ENCODE measurements at regions not wholly inside any gene's neighbourhood (a gene's known extent, or its start where the extent isn't known, plus 50 kb on each side); places are given as distances from the start of the nearest gene placed in this dataset.

DNA sequence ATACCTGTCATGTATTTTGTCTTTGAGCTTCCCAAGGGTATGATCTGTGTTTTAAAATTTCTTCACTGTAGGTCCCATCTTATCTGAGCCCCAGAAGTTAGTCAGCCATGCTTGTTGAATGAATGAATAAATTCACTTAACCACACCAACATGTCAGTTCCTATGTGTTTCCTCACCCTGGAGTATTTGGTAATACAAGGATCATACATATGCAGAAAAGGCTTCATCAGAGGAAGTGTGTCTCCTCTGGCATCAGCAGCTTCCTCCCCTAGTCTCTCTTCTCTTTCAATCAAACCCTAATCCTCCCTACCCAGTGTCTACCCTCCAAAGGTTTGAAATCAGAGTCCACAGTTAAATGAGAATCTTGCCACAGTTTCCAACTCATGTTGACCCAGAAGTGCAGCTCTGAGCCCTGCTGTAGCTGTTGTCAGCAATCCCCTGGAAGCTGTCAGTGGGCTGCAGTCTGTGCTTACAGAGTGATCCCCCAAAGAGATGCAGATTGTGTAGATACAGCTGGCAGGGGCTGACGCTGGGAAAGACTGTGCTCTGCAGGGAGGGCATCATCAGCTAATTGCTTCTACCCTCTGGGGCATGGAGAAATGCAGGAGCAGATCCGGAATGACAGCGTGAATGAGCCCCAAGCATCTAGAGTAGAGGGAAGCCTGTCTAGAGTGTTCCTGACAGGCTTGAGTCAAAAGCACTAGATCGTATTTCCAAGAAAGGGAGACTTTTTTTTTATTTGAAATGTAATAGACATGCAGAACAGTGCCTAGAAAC is 105.0 kb upstream of the WDR11 start:
- intact Hi-C loops (cut with DNase I, micrococcal nuclease), result no loop called here
- TF ChIP-seq, protein P1, sequence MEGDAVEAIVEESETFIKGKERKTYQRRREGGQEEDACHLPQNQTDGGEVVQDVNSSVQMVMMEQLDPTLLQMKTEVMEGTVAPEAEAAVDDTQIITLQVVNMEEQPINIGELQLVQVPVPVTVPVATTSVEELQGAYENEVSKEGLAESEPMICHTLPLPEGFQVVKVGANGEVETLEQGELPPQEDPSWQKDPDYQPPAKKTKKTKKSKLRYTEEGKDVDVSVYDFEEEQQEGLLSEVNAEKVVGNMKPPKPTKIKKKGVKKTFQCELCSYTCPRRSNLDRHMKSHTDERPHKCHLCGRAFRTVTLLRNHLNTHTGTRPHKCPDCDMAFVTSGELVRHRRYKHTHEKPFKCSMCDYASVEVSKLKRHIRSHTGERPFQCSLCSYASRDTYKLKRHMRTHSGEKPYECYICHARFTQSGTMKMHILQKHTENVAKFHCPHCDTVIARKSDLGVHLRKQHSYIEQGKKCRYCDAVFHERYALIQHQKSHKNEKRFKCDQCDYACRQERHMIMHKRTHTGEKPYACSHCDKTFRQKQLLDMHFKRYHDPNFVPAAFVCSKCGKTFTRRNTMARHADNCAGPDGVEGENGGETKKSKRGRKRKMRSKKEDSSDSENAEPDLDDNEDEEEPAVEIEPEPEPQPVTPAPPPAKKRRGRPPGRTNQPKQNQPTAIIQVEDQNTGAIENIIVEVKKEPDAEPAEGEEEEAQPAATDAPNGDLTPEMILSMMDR (IDR thresholded peaks at IDR 0.05), result no peak
- Histone ChIP-seq H3K4me3 (no peak overlapping the region), H3K9me3 (no peaks in the 10 kb centered on the region), H3K36me3 (ENCODE audit: low read depth) (no peaks in the 10 kb centered on the region), H3K4me1 (ENCODE audit: low read depth) (no peaks in the 10 kb centered on the region)
- DNase-seq, result no peak
- no peak for ATAC-seq

DNA sequence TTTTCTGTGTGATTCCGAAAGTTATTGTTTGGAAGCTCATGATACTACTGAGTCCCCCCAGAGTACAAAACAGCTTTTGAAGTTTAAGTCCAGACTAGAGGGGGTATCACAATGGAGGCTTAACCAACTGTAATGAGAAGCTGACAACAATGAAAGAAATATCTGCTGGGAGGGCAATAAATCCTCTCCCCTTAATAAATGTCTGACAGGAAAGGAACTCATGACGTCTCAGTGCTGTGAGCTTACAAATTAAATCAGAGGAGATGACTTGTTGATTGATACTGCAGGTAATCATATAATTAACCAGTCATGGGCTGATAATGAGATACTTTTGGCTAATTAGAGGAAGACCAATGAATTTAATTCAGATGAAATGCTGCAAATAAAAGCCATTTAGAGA is 102.6 kb upstream of the WDR11 start:
- TF ChIP-seq, protein P1 (IDR thresholded peaks at IDR 0.05), result no peak
- Histone ChIP-seq H3K9me3 (no peaks in the 10 kb centered on the region), H3K36me3 (ENCODE audit: low read depth) (no peaks in the 10 kb centered on the region), H3K4me3 (no peak overlapping the region), H3K4me1 (ENCODE audit: low read depth) (no peaks in the 10 kb centered on the region)
- no peak for DNase-seq
- intact Hi-C loops (cut with DNase I, micrococcal nuclease), result no loop called here
- no peak for ATAC-seq

DNA sequence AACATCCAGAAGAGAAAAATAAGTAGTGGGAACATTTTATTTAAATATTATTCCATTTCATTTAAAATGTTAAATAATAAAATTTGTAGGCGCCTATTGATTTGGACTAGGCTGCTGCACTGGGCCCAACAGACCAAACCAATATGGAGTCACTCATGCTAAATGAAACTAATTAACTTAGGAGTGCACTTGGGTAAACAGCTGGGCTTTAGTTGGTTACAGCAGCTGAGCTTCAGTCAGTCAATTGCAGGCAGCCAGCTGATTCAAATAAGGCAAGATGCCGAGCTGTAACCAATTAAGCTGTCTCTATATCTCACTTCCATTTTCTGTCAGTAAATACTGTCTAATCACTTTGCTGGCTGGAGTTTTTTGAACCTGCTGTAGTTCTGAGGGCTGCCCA is 102.1 kb upstream of the WDR11 start:
- Histone ChIP-seq H3K36me3 (ENCODE audit: low read depth) (no peaks in the 10 kb centered on the region), H3K4me3 (no peak overlapping the region), H3K9me3 (no peaks in the 10 kb centered on the region), H3K4me1 (ENCODE audit: low read depth) (no peaks in the 10 kb centered on the region)
- intact Hi-C loops (cut with DNase I, micrococcal nuclease), result no loop called here
- DNase-seq (no peak), ATAC-seq (no peak)
- TF ChIP-seq, protein P1 (IDR thresholded peaks at IDR 0.05), result no peak

DNA sequence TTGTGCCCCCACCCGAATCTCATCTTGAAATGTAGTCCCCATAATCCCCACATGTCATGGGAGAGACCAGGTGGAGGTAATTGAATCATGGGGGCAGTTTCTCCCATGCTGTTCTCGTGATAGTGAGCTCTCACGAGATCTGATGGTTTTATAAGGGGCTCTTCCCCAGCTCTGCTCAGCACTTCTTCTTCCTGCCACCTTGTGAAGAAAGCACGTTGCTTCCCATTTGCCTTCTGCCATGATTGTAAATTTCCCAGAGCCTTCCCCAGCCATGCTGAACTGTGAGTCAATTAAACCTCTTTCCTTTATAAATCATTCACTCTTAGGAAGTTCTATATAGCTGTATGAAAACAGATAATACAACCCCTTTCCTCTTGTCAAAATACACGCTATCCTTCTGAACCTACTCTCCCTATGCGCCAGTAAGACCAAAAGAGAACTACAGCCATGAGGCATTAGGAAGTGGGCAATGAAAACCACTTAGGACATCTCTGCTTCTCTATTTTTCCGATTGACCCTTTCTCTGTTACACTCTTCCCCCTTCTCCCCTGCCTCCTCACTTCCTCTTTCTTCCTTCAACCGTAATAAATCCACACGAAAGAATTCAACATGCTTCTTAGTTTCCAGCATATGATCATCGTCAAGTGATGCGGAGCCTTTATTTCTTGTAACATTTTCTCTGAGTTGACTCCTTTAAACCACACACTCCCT is 101.2 kb upstream of the WDR11 start:
- DNase-seq (peak in 1 of 3 donors; percentile 9), ATAC-seq (peak; percentile 33)
- Histone ChIP-seq H3K4me1 (ENCODE audit: low read depth) (no peaks in the 10 kb centered on the region), H3K36me3 (ENCODE audit: low read depth) (no peaks in the 10 kb centered on the region), H3K4me3 (no peak overlapping the region), H3K9me3 (no peaks in the 10 kb centered on the region)
- TF ChIP-seq, protein P1 (IDR thresholded peaks at IDR 0.05), result no peak
- intact Hi-C loops (cut with DNase I, micrococcal nuclease), result no loop called here

DNA sequence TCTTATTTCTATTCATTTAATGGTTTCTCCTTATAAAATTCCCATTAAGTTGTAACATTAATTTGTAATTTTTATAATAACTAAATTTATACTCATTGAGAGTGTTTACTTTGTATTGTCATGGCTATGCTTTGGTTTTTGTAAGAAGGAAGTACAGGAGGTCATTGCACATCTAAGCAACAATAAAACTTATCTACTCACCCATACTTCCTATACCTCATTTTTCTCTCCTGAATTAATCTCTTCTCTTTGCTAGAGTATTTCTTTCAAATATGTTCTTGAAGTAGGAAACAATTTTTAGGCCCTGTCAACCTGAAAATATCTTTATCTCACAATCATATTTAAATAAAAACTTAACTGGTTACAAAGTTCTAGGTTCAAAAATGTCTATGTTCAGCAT is 95.4 kb upstream of the WDR11 start:
- no peak for DNase-seq
- TF ChIP-seq, protein P1 (IDR thresholded peaks at IDR 0.05), result no peak
- H3K4me1 ChIP-seq (ENCODE audit: low read depth), result no peaks in the 10 kb centered on the region
- H3K9me3 ChIP-seq, result no peaks in the 10 kb centered on the region
- no peaks in the 10 kb centered on the region for H3K36me3 ChIP-seq (ENCODE audit: low read depth)
- ATAC-seq, result no peak
- intact Hi-C loops (cut with DNase I, micrococcal nuclease), result no loop called here
- H3K4me3 ChIP-seq, result no peak overlapping the region

Data from mucosa of descending colon (tissue), 3 donors.